IMR-90 (cell line): ENCODE measurements at regions not wholly inside any gene's neighbourhood (a gene's known extent, or its start where the extent isn't known, plus 50 kb on each side); places are given as distances from the start of the nearest gene placed in this dataset.

Source experiments
- ATAC-seq: fragments of 200-7000 bp; cut with Tn5 transposase; 2 replicates; pipeline ENCODE4 v1.9.1; 2020; ENCODE audit warnings: low read depth, mild to moderate bottlenecking, moderate library complexity
- BruUV-seq: library from RNA; stranded (reverse); fragments of 400-500 nt; replicated peaks from 2 replicates; lab custom pipeline; 2021; lab: Mats Ljungman, UMichigan
- CTCF ChIA-PET: fragments of 300-600 bp; formaldehyde crosslinking; extraction: SDS; loops from one replicate; lab custom pipeline; 2021; ENCODE audit warnings: antibody characterized with exemption; lab: Yijun Ruan, JAX
- POLR2A ChIA-PET: fragments of 300-600 bp; sonication (Branson Sonifier 250); formaldehyde crosslinking; loops from one replicate; lab custom pipeline; 2022; ENCODE audit warnings: antibody characterized with exemption; ENCODE audit not compliant: unreplicated experiment; lab: Charles Lee
- DNase-seq: peaks from one replicate; pipeline ENCODE4 v3.0.0; 2013
- H2AFZ ChIP-seq: replicated peaks from 2 replicates; pipeline ENCODE3; 2013; ENCODE audit warnings: low read length, mild to moderate bottlenecking; ENCODE audit not compliant: poor library complexity
- H2AK5ac ChIP-seq: 2 replicates; pipeline ENCODE4 v1.6.1; 2013; ENCODE audit warnings: low read depth, low read length, inconsistent platforms
- H2AK9ac ChIP-seq: replicated peaks from 2 replicates; pipeline ENCODE3; 2013; ENCODE audit warnings: mild to moderate bottlenecking, low read depth, low read length, moderate library complexity; ENCODE audit not compliant: poor library complexity
- H2BK120ac ChIP-seq: 2 replicates; pipeline ENCODE4 v1.6.1; 2013; ENCODE audit warnings: low read depth, low read length, inconsistent platforms
- H2BK15ac ChIP-seq: 3 replicates; pipeline ENCODE4 v1.6.1; 2013; ENCODE audit warnings: low read depth, low read length, inconsistent platforms
- H2BK20ac ChIP-seq: 2 replicates; pipeline ENCODE4 v1.6.1; 2013; ENCODE audit warnings: low read depth, mild to moderate bottlenecking, inconsistent platforms, low read length, moderate library complexity
- H2BK5ac ChIP-seq: 2 replicates; pipeline ENCODE4 v1.6.1; 2013; ENCODE audit warnings: mild to moderate bottlenecking, low read depth, low read length, inconsistent platforms; ENCODE audit not compliant: poor library complexity, severe bottlenecking
- H3K14ac ChIP-seq: replicated peaks from 2 replicates; pipeline ENCODE4 v1.6.1; 2013; ENCODE audit warnings: low read depth, low read length, inconsistent platforms
- H3K18ac ChIP-seq: 2 replicates; pipeline ENCODE4 v1.6.1; 2013; ENCODE audit warnings: low read depth, low read length, control low read depth
- H3K23ac ChIP-seq: 2 replicates; pipeline ENCODE4 v1.6.1; 2013; ENCODE audit warnings: low read depth, low read length, inconsistent platforms
- H3K27ac ChIP-seq: 2 replicates; pipeline ENCODE4 v1.5.1; 2013; ENCODE audit warnings: mild to moderate bottlenecking, control low read depth, low read length; ENCODE audit not compliant: insufficient read depth
- H3K27me3 ChIP-seq: 2 replicates; pipeline ENCODE4 v1.6.1; 2013; ENCODE audit warnings: low read length; ENCODE audit not compliant: control insufficient read depth, insufficient read depth
- H3K36me3 ChIP-seq: 2 replicates; pipeline ENCODE4 v1.6.1; 2013; ENCODE audit warnings: low read length, mixed read lengths; ENCODE audit not compliant: control insufficient read depth, insufficient read depth
- H3K4ac ChIP-seq: 2 replicates; pipeline ENCODE4 v1.6.1; 2013; ENCODE audit warnings: low read depth, low read length, inconsistent platforms
- H3K4me1 ChIP-seq: 2 replicates; pipeline ENCODE4 v1.6.1; 2013; ENCODE audit warnings: low read length, mixed read lengths; ENCODE audit not compliant: control insufficient read depth, insufficient read depth
- H3K4me2 ChIP-seq: 2 replicates; pipeline ENCODE4 v1.6.1; 2013; ENCODE audit warnings: low read depth, mild to moderate bottlenecking, control low read depth, low read length, moderate library complexity
- H3K4me3 ChIP-seq: 2 replicates; pipeline ENCODE4 v1.5.1; 2013; ENCODE audit warnings: low read depth, mild to moderate bottlenecking, control low read depth, low read length, moderate library complexity; ENCODE audit not compliant: insufficient read depth
- H3K56ac ChIP-seq: 2 replicates; pipeline ENCODE4 v1.6.1; 2013; ENCODE audit warnings: low read length, inconsistent platforms; ENCODE audit not compliant: insufficient read depth; ENCODE audit errors: extremely low read depth
- H3K79me1 ChIP-seq, 2 experiments: 2 replicates each; pipeline ENCODE4 v1.6.1; 2013; ENCODE audit warnings: low read length in 2 of 2, inconsistent platforms in 1 of 2, low read depth in 1 of 2
- H3K9ac ChIP-seq: 2 replicates; pipeline ENCODE4 v1.6.1; 2013; ENCODE audit warnings: low read depth, low read length, control low read depth
- H3K9me1 ChIP-seq: 2 replicates; pipeline ENCODE4 v1.6.1; 2013; ENCODE audit warnings: low read length, inconsistent platforms; ENCODE audit not compliant: insufficient read depth
- H3K9me3 ChIP-seq: 2 replicates; pipeline ENCODE4 v1.6.1; 2013; ENCODE audit warnings: low read length; ENCODE audit not compliant: control insufficient read depth, insufficient read depth
- H4K20me1 ChIP-seq: 2 replicates; pipeline ENCODE4 v1.6.1; 2013; ENCODE audit warnings: low read length, inconsistent platforms; ENCODE audit not compliant: insufficient read depth
- H4K5ac ChIP-seq: 2 replicates; pipeline ENCODE4 v1.6.1; 2013; ENCODE audit warnings: mild to moderate bottlenecking, low read depth, low read length, control low read depth
- H4K8ac ChIP-seq, 2 experiments: 2 replicates each; pipeline ENCODE4 v1.6.1; 2013; ENCODE audit warnings: low read depth in 2 of 2, low read length in 2 of 2, control low read depth in 1 of 2, inconsistent platforms in 1 of 2
- H4K91ac ChIP-seq: 2 replicates; pipeline ENCODE4 v1.6.1; 2013; ENCODE audit warnings: low read depth, low read length, inconsistent platforms; ENCODE audit not compliant: insufficient read depth
- BHLHE40 ChIP-seq: fragments of 150-350 bp; IDR thresholded peaks from 2 replicates; pipeline ENCODE4 v1.6.1; 2016; ENCODE audit warnings: mild to moderate bottlenecking, low read depth, low read length
- CEBPB ChIP-seq: IDR thresholded peaks from 2 replicates; pipeline ENCODE4 v1.6.1; 2012; ENCODE audit warnings: low read depth, low read length, improper control_type of control experiment
- CTCF ChIP-seq: conservative IDR thresholded peaks from 2 replicates; pipeline ENCODE4 v1.5.1; 2012; ENCODE audit warnings: mild to moderate bottlenecking, low read depth, low read length, improper control_type of control experiment
- FOS ChIP-seq: fragments of 150-350 bp; IDR thresholded peaks from 2 replicates; pipeline ENCODE4 v1.6.1; 2016; ENCODE audit warnings: low read depth, low read length
- MAFK ChIP-seq: IDR thresholded peaks from 2 replicates; pipeline ENCODE4 v1.6.1; 2012; ENCODE audit warnings: low read depth, low read length, improper control_type of control experiment
- MXI1 ChIP-seq: IDR thresholded peaks from 2 replicates; pipeline ENCODE4 v1.6.1; 2012; ENCODE audit warnings: low read depth, mild to moderate bottlenecking, low read length, moderate library complexity, borderline replicate concordance
- RCOR1 ChIP-seq: IDR thresholded peaks from 2 replicates; pipeline ENCODE4 v1.6.1; 2012; ENCODE audit warnings: mild to moderate bottlenecking, low read length, improper control_type of control experiment; ENCODE audit not compliant: insufficient replicate concordance
- USF2 ChIP-seq: fragments of 150-350 bp; IDR thresholded peaks from 2 replicates; pipeline ENCODE4 v1.6.1; 2017; ENCODE audit warnings: mild to moderate bottlenecking, antibody characterized with exemption, low read length, low read depth
- WGBS, 2 experiments: methylation state at CpG; one replicate each; pipeline versions ENCODE4 v1.1.5 to v1.1.7; 2013; ENCODE audit warnings: missing lambda C conversion rate in 2 of 2; ENCODE audit not compliant: insufficient read length in 1 of 2; ENCODE audit errors: extremely low coverage in 2 of 2; 5-methylcytosine and 5-hydroxymethylcytosine counted together
- dilution Hi-C: fragments of 300-500 bp; cut with HindIII; formaldehyde crosslinking; loops from one replicate; pipeline ENCODE4 v1.14.3; 2018; ENCODE audit warnings: low sequenced_read_pairs; ENCODE audit not compliant: unreplicated experiment
- in situ Hi-C: fragments of 300-500 bp; cut with MboI; formaldehyde crosslinking; loops from 3 replicates; pipeline ENCODE4 v1.14.3; 2019; ENCODE audit warnings: low sequenced_read_pairs, inconsistent platforms, mixed read lengths
- intact Hi-C: fragments of 100-400 bp; cut with micrococcal nuclease; formaldehyde crosslinking; loops from 2 replicates; pipeline ENCODE4 v1.10.0; 2022

- intact Hi-C loops = no loop called here
- WGBS, 2 experiments = 100% methylated on average over 1 of the region's 6 CpGs; no CpG with 5 or more reads in 1 of the 2 experiments
- H3K56ac ChIP-seq = no peak overlapping the region
Observed at GRCh38 chr13:109985871-109986450, 199.6 kb upstream of the IRS2 start.

More at GRCh38 chr13:109985871-109986450, 199.6 kb upstream of the IRS2 start:
- Histone ChIP-seq H4K8ac (no peak overlapping the region), H4K5ac (no peak overlapping the region), H2BK15ac (no peak overlapping the region), H2AK9ac (no peak overlapping the region), H3K18ac (no peak overlapping the region), H2AFZ (peak overlapping the region; percentile 35), H3K4me1 (peaks cover 12% of the 10 kb centered on the region), H3K23ac (no peak overlapping the region), H4K20me1 (no peaks in the 10 kb centered on the region), H3K79me1 (no peaks in the 10 kb centered on the region), H3K4me3 (no peak overlapping the region), H4K91ac (peak overlapping the region; percentile 11; the same call in 1 of the 2 replicates), H3K9ac (no peak overlapping the region), H3K4ac (peak overlapping the region; percentile 46; the same call in 1 of the 2 replicates), H3K14ac (0 out of 2 replicates have a peak overlapping the region, but pooled peaks have one; percentile 23), H2BK120ac (peak overlapping the region; percentile 8; the same call in 1 of the 2 replicates), H3K36me3 (no peaks in the 10 kb centered on the region), H3K27ac (no peak overlapping the region), H3K4me2 (no peak overlapping the region), H2BK20ac (no peak overlapping the region; the same call in 1 of the 2 replicates), H2BK5ac (no peak overlapping the region), H3K9me3 (no peaks in the 10 kb centered on the region), H2AK5ac (peak overlapping the region; percentile 66), H3K9me1 (peaks cover 12% of the 10 kb centered on the region; the same call in 1 of the 2 replicates), H3K27me3 (no peaks in the 10 kb centered on the region)
- no TSS peak for BruUV-seq
- dilution Hi-C loops (no loop called here), in situ Hi-C loops (no loop called here)
- POLR2A ChIA-PET = interaction anchor here (0.5 kb wide), 1 partner anchor 107 kb away, joined by 3 read pairs; no protein-coding TSS in a partner anchor
- CTCF ChIA-PET = no interaction called here
- peak; percentile 23 for DNase-seq
- no peak for ATAC-seq
- no peak for TF ChIP-seq USF2
- TF ChIP-seq CEBPB = no peak
- TF ChIP-seq CTCF = no peak
- no peak for TF ChIP-seq MXI1
- no peak for TF ChIP-seq RCOR1
- no peak for TF ChIP-seq BHLHE40
- TF ChIP-seq FOS = no peak
- no peak for TF ChIP-seq MAFK
